H1 (cell line): ENCODE measurements at regions not wholly inside any gene's neighbourhood (a gene's known extent, or its start where the extent isn't known, plus 50 kb on each side); places are given as distances from the start of the nearest gene placed in this dataset.

ENCODE experiments used
- BCL11A ChIP-seq, 2 experiments: IDR thresholded peaks; one replicate each; pipeline ENCODE4 v1.6.1; 2011; ENCODE audit warnings: low read depth in 2 of 2, low read length in 2 of 2, mild to moderate bottlenecking in 2 of 2
- CBX8 ChIP-seq: fragments of 300-800, 300-1000 bp; sonication (generic); IDR thresholded peaks from 2 replicates; pipeline ENCODE4 v1.7.1; 2016; ENCODE audit warnings: low read depth, low read length, borderline replicate concordance
- CHD1 ChIP-seq: IDR thresholded peaks from 2 replicates; pipeline ENCODE4 v1.6.1; 2012; ENCODE audit warnings: low read depth, low read length, improper control_type of control experiment
- CREB1 ChIP-seq: IDR thresholded peaks from 2 replicates; pipeline ENCODE4 v1.6.1; 2012; ENCODE audit warnings: inconsistent platforms
- GTF2F1 ChIP-seq: IDR thresholded peaks from 2 replicates; pipeline ENCODE4 v1.6.1; 2012; ENCODE audit warnings: low read depth, low read length, improper control_type of control experiment, borderline replicate concordance
- RAD21 ChIP-seq, 2 experiments: IDR thresholded peaks in 1 of 2; conservative IDR thresholded peaks in 1 of 2; 2 replicates each; pipeline ENCODE4 v1.6.1; 2011; ENCODE audit warnings: low read depth in 2 of 2, low read length in 2 of 2, improper control_type of control experiment in 1 of 2, inconsistent platforms in 1 of 2, mild to moderate bottlenecking in 1 of 2, moderate library complexity in 1 of 2
- TF ChIP-seq, protein P1 (sequence below): fragments of 300-600 bp; sonication (generic); IDR thresholded peaks from 2 replicates; pipeline ENCODE4 v1.7.1; 2012; ENCODE audit warnings: low read length, moderate library complexity, mild to moderate bottlenecking, inconsistent platforms; ENCODE audit not compliant: insufficient replicate concordance
- TF ChIP-seq, protein P2 (sequence below), 3 experiments: IDR thresholded peaks; 1 replicate in 2 of 3; 2 replicates in 1 of 3; pipeline versions ENCODE4 v1.5.1 to v1.6.1; 2011; ENCODE audit warnings: low read length in 3 of 3, mild to moderate bottlenecking in 3 of 3, inconsistent platforms in 2 of 3, low read depth in 1 of 3, moderate library complexity in 1 of 3; ENCODE audit not compliant: insufficient read depth in 1 of 3; ENCODE audit errors: control extremely low read depth in 1 of 3
- TF ChIP-seq, protein P3 (sequence below): IDR thresholded peaks from 2 replicates; pipeline ENCODE4 v1.6.1; 2011; ENCODE audit warnings: low read depth, mild to moderate bottlenecking, low read length; ENCODE audit not compliant: insufficient read depth

DNA sequence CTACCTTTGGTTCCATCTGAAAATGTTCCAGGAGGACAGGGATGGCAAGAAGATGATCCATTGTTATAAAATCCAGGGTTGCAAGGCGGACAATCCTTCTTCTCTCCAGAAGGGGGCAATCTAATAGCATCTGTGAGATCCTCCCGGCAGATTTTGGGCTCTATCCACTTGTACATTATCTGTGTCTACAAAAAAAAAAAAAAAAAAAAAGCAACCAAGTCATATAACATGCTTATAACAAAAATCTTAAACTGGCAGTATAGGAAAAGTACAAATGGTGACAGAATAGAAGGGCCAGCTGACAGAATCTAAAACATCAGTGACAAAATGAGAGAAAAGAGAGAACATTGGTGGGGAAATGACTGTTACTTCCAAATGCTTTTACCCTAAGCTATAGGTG is 132.7 kb downstream of the ELAPOR2 start (continued):
- TF ChIP-seq, protein P1, sequence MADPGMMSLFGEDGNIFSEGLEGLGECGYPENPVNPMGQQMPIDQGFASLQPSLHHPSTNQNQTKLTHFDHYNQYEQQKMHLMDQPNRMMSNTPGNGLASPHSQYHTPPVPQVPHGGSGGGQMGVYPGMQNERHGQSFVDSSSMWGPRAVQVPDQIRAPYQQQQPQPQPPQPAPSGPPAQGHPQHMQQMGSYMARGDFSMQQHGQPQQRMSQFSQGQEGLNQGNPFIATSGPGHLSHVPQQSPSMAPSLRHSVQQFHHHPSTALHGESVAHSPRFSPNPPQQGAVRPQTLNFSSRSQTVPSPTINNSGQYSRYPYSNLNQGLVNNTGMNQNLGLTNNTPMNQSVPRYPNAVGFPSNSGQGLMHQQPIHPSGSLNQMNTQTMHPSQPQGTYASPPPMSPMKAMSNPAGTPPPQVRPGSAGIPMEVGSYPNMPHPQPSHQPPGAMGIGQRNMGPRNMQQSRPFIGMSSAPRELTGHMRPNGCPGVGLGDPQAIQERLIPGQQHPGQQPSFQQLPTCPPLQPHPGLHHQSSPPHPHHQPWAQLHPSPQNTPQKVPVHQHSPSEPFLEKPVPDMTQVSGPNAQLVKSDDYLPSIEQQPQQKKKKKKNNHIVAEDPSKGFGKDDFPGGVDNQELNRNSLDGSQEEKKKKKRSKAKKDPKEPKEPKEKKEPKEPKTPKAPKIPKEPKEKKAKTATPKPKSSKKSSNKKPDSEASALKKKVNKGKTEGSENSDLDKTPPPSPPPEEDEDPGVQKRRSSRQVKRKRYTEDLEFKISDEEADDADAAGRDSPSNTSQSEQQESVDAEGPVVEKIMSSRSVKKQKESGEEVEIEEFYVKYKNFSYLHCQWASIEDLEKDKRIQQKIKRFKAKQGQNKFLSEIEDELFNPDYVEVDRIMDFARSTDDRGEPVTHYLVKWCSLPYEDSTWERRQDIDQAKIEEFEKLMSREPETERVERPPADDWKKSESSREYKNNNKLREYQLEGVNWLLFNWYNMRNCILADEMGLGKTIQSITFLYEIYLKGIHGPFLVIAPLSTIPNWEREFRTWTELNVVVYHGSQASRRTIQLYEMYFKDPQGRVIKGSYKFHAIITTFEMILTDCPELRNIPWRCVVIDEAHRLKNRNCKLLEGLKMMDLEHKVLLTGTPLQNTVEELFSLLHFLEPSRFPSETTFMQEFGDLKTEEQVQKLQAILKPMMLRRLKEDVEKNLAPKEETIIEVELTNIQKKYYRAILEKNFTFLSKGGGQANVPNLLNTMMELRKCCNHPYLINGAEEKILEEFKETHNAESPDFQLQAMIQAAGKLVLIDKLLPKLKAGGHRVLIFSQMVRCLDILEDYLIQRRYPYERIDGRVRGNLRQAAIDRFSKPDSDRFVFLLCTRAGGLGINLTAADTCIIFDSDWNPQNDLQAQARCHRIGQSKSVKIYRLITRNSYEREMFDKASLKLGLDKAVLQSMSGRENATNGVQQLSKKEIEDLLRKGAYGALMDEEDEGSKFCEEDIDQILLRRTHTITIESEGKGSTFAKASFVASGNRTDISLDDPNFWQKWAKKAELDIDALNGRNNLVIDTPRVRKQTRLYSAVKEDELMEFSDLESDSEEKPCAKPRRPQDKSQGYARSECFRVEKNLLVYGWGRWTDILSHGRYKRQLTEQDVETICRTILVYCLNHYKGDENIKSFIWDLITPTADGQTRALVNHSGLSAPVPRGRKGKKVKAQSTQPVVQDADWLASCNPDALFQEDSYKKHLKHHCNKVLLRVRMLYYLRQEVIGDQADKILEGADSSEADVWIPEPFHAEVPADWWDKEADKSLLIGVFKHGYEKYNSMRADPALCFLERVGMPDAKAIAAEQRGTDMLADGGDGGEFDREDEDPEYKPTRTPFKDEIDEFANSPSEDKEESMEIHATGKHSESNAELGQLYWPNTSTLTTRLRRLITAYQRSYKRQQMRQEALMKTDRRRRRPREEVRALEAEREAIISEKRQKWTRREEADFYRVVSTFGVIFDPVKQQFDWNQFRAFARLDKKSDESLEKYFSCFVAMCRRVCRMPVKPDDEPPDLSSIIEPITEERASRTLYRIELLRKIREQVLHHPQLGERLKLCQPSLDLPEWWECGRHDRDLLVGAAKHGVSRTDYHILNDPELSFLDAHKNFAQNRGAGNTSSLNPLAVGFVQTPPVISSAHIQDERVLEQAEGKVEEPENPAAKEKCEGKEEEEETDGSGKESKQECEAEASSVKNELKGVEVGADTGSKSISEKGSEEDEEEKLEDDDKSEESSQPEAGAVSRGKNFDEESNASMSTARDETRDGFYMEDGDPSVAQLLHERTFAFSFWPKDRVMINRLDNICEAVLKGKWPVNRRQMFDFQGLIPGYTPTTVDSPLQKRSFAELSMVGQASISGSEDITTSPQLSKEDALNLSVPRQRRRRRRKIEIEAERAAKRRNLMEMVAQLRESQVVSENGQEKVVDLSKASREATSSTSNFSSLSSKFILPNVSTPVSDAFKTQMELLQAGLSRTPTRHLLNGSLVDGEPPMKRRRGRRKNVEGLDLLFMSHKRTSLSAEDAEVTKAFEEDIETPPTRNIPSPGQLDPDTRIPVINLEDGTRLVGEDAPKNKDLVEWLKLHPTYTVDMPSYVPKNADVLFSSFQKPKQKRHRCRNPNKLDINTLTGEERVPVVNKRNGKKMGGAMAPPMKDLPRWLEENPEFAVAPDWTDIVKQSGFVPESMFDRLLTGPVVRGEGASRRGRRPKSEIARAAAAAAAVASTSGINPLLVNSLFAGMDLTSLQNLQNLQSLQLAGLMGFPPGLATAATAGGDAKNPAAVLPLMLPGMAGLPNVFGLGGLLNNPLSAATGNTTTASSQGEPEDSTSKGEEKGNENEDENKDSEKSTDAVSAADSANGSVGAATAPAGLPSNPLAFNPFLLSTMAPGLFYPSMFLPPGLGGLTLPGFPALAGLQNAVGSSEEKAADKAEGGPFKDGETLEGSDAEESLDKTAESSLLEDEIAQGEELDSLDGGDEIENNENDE: no peak
- TF ChIP-seq CREB1 (no peak), RAD21 (IDR thresholded peaks at IDR 0.05 in 1 of 2, conservative IDR thresholded peaks at IDR 0.05 in 1 of 2; ENCODE audit: low read depth in 2 of 2, low read length in 2 of 2) (peak; percentile 75 to 77), CHD1 (no peak), GTF2F1 (no peak), BCL11A (IDR thresholded peaks at IDR 0.05; ENCODE audit: low read depth in 2 of 2, low read length in 2 of 2) (no peak), CBX8 (no peak)
- TF ChIP-seq, protein P2, sequence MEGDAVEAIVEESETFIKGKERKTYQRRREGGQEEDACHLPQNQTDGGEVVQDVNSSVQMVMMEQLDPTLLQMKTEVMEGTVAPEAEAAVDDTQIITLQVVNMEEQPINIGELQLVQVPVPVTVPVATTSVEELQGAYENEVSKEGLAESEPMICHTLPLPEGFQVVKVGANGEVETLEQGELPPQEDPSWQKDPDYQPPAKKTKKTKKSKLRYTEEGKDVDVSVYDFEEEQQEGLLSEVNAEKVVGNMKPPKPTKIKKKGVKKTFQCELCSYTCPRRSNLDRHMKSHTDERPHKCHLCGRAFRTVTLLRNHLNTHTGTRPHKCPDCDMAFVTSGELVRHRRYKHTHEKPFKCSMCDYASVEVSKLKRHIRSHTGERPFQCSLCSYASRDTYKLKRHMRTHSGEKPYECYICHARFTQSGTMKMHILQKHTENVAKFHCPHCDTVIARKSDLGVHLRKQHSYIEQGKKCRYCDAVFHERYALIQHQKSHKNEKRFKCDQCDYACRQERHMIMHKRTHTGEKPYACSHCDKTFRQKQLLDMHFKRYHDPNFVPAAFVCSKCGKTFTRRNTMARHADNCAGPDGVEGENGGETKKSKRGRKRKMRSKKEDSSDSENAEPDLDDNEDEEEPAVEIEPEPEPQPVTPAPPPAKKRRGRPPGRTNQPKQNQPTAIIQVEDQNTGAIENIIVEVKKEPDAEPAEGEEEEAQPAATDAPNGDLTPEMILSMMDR (IDR thresholded peaks at IDR 0.05; ENCODE audit: control extremely low read depth in 1 of 3, insufficient read depth in 1 of 3, low read depth in 1 of 3, low read length in 3 of 3): peak; percentile 10 to 72 (median 62)
- TF ChIP-seq, protein P3, sequence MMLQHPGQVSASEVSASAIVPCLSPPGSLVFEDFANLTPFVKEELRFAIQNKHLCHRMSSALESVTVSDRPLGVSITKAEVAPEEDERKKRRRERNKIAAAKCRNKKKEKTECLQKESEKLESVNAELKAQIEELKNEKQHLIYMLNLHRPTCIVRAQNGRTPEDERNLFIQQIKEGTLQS: no peak
